Activated CD4-positive, alpha-beta T cell treated with anti-CD3 and anti-CD28 coated beads for 4 hours (primary cell): ENCODE measurements at regions not wholly inside any gene's neighbourhood (a gene's known extent, or its start where the extent isn't known, plus 50 kb on each side); places are given as distances from the start of the nearest gene placed in this dataset.
"Not testable (repeated sequence)": the region's sequence is repeated elsewhere in the genome, so short reads cannot be mapped to it uniquely, and the experiment has no call there.

ENCODE experiments used
- DNase-seq, 2 donors: peaks; one replicate each; pipeline ENCODE4 v3.0.0-alpha.2; 2020

GRCh38 chr13:99733346-99733745 lies 232.1 kb downstream of the TM9SF2 start:
- DNase-seq = no peak

- DNase-seq = no peak
Observed at GRCh38 chr13:99731747-99732146, 230.5 kb downstream of the TM9SF2 start.

- DNase-seq = no peak
Observed at GRCh38 chr13:99730403-99730802, 229.1 kb downstream of the TM9SF2 start.

GRCh38 chr13:99729745-99730144 lies 228.5 kb downstream of the TM9SF2 start:
- DNase-seq = no peak

GRCh38 chr13:99727651-99728050 lies 226.4 kb downstream of the TM9SF2 start:
- not testable (repeated sequence) for DNase-seq

- DNase-seq = no peak
Observed at GRCh38 chr13:99726282-99726894, 225.1 kb downstream of the TM9SF2 start.

- no peak for DNase-seq
Observed at GRCh38 chr13:99725644-99726043, 224.4 kb downstream of the TM9SF2 start.

- no peak for DNase-seq
Observed at GRCh38 chr13:99724633-99725517, 223.6 kb downstream of the TM9SF2 start.

GRCh38 chr13:99723878-99724277 lies 222.6 kb downstream of the TM9SF2 start:
- no peak for DNase-seq

- DNase-seq = no peak
Observed at GRCh38 chr13:99722931-99723330, 221.7 kb downstream of the TM9SF2 start.

GRCh38 chr13:99722338-99722818 lies 221.1 kb downstream of the TM9SF2 start:
- no peak for DNase-seq

- no peak for DNase-seq
Observed at GRCh38 chr13:99721606-99722337, 220.5 kb downstream of the TM9SF2 start.

GRCh38 chr13:99717959-99718674 lies 216.8 kb downstream of the TM9SF2 start:
- DNase-seq = no peak

- no peak for DNase-seq
Observed at GRCh38 chr13:99709134-99709533, 207.9 kb downstream of the TM9SF2 start.

- DNase-seq = no peak
Observed at GRCh38 chr13:99704390-99704789, 203.1 kb downstream of the TM9SF2 start.

- no peak for DNase-seq
Observed at GRCh38 chr13:99703908-99704307, 202.6 kb downstream of the TM9SF2 start.

GRCh38 chr13:99702687-99703319 lies 201.5 kb downstream of the TM9SF2 start:
- DNase-seq = no peak

GRCh38 chr13:99700468-99700867 lies 199.2 kb downstream of the TM9SF2 start:
- no peak for DNase-seq

GRCh38 chr13:99698816-99699099 lies 197.5 kb downstream of the TM9SF2 start:
- DNase-seq = no peak

- no peak for DNase-seq
Observed at GRCh38 chr13:99698010-99698815, 196.9 kb downstream of the TM9SF2 start.

- no peak for DNase-seq
Observed at GRCh38 chr13:99695857-99696256, 194.6 kb downstream of the TM9SF2 start.
